Tibial artery (tissue), 4 donors: ENCODE measurements at regions not wholly inside any gene's neighbourhood (a gene's known extent, or its start where the extent isn't known, plus 50 kb on each side); places are given as distances from the start of the nearest gene placed in this dataset.

ENCODE experiments used
- DNase-seq, 2 donors: peaks; one replicate each; pipeline ENCODE4 v3.0.0-alpha.2; 2019
- H3K27ac ChIP-seq, 2 donors: fragments of 200-600 bp; sonication (generic) in 1 of 2; 1 replicate in 1 of 2; 2 replicates in 1 of 2; pipeline ENCODE4 v1.5.1; 2018 to 2019; ENCODE audit warnings: mild to moderate bottlenecking in 1 of 2
- H3K27me3 ChIP-seq, 2 donors: fragments of 200-600 bp; sonication (generic) in 1 of 2; one replicate each; pipeline versions ENCODE4 v1.5.1 to v1.6.0; 2016 to 2019
- H3K36me3 ChIP-seq, 3 donors: fragments of 200-600 bp; sonication (generic) in 2 of 3; one replicate each; pipeline ENCODE4 v1.5.1; 2016 to 2019; ENCODE audit warnings: mild to moderate bottlenecking in 2 of 3
- H3K4me1 ChIP-seq, 4 donors: fragments of 200-600 bp; sonication (generic) in 2 of 4; 1 replicate in 3 of 4; 2 replicates in 1 of 4; pipeline ENCODE4 v1.5.1; 2016 to 2019
- H3K4me3 ChIP-seq, 2 donors: fragments of 200-600 bp; sonication (generic) in 1 of 2; 1 replicate in 1 of 2; 2 replicates in 1 of 2; pipeline ENCODE4 v1.5.1; 2018 to 2019; ENCODE audit warnings: mild to moderate bottlenecking in 2 of 2
- H3K9me3 ChIP-seq, 3 donors: fragments of 200-600 bp; sonication (generic) in 1 of 3; one replicate each; pipeline ENCODE4 v1.5.1; 2016 to 2019
- CTCF ChIP-seq, 2 experiments: fragments of 200-600 bp in 1 of 2; fragments of 450-650 bp in 1 of 2; IDR thresholded peaks; one replicate each; pipeline ENCODE4 v1.5.1; 2017 to 2019; ENCODE audit warnings: antibody characterized with exemption in 2 of 2, mild to moderate bottlenecking in 1 of 2, moderate library complexity in 1 of 2
- intact Hi-C: fragments of 100-400 bp; cut with DNase I; formaldehyde crosslinking; loops from one replicate; pipeline ENCODE4 v1.15.0; 2023; ENCODE audit warnings: low total_unique reads

GRCh38 chr5:133741818-133742355, 129.5 kb upstream of the FSTL4 start:
- H3K27ac ChIP-seq: no peak overlapping the region
- intact Hi-C loops: no loop called here
- no peaks in the 10 kb centered on the region for H3K27me3 ChIP-seq
- no peaks in the 10 kb centered on the region for H3K36me3 ChIP-seq
- no peaks in the 10 kb centered on the region for H3K9me3 ChIP-seq
- H3K4me3 ChIP-seq: no peak overlapping the region
- no peak for TF ChIP-seq CTCF (IDR thresholded peaks at IDR 0.05)
- no peak for DNase-seq
- no peaks in the 10 kb centered on the region for H3K4me1 ChIP-seq

GRCh38 chr5:133741396-133741795, 129.1 kb upstream of the FSTL4 start:
- Histone ChIP-seq H3K27me3 (no peaks in the 10 kb centered on the region), H3K4me3 (no peak overlapping the region), H3K9me3 (no peaks in the 10 kb centered on the region), H3K27ac (no peak overlapping the region), H3K4me1 (no peaks in the 10 kb centered on the region), H3K36me3 (no peaks in the 10 kb centered on the region)
- intact Hi-C loops: no loop called here
- no peak for TF ChIP-seq CTCF (IDR thresholded peaks at IDR 0.05)
- DNase-seq: no peak

- no peaks in the 10 kb centered on the region for H3K36me3 ChIP-seq
- no peaks in the 10 kb centered on the region for H3K27me3 ChIP-seq
- H3K27ac ChIP-seq: no peak overlapping the region
- intact Hi-C loops: no loop called here
- no peak for DNase-seq
- no peaks in the 10 kb centered on the region for H3K9me3 ChIP-seq
- no peak overlapping the region for H3K4me3 ChIP-seq
- peaks cover 0 to 14% (median 3%) of the 10 kb centered on the region in 4 donors for H3K4me1 ChIP-seq
- no peak for TF ChIP-seq CTCF (IDR thresholded peaks at IDR 0.05)
Measured at GRCh38 chr5:133739181-133739780, 126.9 kb upstream of the FSTL4 start.

DNA sequence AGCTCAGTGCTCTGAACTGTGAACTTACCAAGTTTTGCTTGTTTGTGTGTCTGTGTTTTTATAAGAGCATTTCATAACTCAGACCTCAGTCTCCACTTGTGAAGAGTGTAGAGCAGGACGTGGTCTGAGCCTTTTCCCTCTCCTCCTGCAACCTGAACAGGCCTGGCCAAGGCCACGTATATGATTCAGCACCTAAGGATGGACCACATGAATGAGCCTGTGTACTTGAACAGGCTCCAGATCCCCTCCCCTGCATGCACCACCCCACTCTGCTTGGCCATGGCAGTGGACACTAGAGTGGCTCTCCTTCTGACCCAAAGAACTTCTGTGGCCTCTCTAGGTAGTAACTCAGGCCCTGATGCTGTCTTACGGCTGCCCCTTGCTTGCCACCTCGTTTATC, 125.9 kb upstream of the FSTL4 start:
- no peak for DNase-seq
- H3K4me1 ChIP-seq: peaks cover 0 to 14% (median 3%) of the 10 kb centered on the region in 4 donors
- H3K9me3 ChIP-seq: no peaks in the 10 kb centered on the region
- intact Hi-C loops: no loop called here
- H3K27me3 ChIP-seq: no peaks in the 10 kb centered on the region
- no peak overlapping the region for H3K27ac ChIP-seq
- no peaks in the 10 kb centered on the region for H3K36me3 ChIP-seq
- TF ChIP-seq CTCF (IDR thresholded peaks at IDR 0.05): no peak
- H3K4me3 ChIP-seq: no peak overlapping the region

DNA sequence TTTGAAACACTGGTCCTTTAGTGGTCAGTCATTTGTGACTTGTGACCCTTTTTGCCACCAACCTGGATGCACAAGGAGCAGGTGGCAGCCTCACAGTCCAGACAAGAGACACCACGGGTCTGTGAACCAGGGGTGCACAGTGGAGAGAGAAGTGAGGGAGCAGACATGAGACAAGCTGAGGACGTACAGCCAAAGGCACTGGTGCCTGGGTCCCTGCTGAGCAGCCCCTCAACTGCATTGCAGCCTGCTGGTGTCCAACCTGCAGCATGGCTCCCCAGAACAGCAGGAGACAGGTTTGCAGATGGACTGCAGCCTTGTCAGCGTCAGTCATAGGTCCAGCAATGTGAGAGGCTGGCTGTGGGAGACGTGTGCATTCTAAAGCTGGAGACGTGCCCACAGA, 124.2 kb upstream of the FSTL4 start:
- no peak overlapping the region for H3K27ac ChIP-seq
- intact Hi-C loops: no loop called here
- TF ChIP-seq CTCF (IDR thresholded peaks at IDR 0.05): no peak
- peaks cover 0 to 14% (median 3%) of the 10 kb centered on the region in 4 donors for H3K4me1 ChIP-seq
- no peak for DNase-seq
- H3K27me3 ChIP-seq: no peaks in the 10 kb centered on the region
- no peaks in the 10 kb centered on the region for H3K36me3 ChIP-seq
- no peak overlapping the region for H3K4me3 ChIP-seq
- no peaks in the 10 kb centered on the region for H3K9me3 ChIP-seq
